ENCODE measurements at regions not wholly inside any gene's neighbourhood (a gene's known extent, or its start where the extent isn't known, plus 50 kb on each side); places are given as distances from the start of the nearest gene placed in this dataset.

DNA sequence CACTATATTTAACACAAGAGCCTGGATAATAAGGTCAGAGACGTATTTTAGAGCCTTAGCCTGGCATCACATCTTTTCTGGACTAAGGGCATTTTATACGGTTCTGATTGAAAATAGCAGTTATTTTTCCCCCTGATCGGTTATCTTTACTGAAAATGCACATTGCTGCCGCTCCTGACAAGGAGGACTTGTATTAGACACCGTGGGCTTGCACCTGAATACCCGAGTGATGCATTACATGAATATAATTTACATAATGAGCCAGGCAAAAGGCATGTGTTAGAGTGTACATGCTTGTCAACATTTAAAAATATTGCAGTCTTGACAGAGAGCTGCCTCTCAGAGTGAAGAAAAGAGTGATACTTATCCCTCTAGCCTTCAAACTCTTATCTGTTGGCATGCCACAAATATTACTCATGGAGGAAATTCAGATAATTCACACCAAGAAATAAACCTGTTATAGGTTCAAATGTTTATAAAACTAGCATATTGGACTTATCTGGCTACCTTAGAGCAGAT, 470.5 kb upstream of the ETAA1 start:
- TF ChIP-seq ZNF792 (tag by site-specific recombination; IDR thresholded peaks at IDR 0.05) (no peak), ZNF600 (tag by site-specific recombination; IDR thresholded peaks at IDR 0.05) (no peak), ZNF146 (tag by site-specific recombination; IDR thresholded peaks at IDR 0.05) (no peak), MYNN (tag by site-specific recombination; IDR thresholded peaks at IDR 0.05; ENCODE audit: borderline replicate concordance) (no peak), ZBTB20 (tag by site-specific recombination; IDR thresholded peaks at IDR 0.05) (no peak), ZNF37A (tag by site-specific recombination; IDR thresholded peaks at IDR 0.05) (no peak), ZNF433 (tag by site-specific recombination; IDR thresholded peaks at IDR 0.05; ENCODE audit: low read depth) (no peak), ZNF214 (tag by site-specific recombination; IDR thresholded peaks at IDR 0.05; ENCODE audit: borderline replicate concordance) (no peak), ZNF571 (tag by site-specific recombination; IDR thresholded peaks at IDR 0.05) (no peak), ZNF16 (tag by site-specific recombination; IDR thresholded peaks at IDR 0.05; ENCODE audit: low read depth) (no peak)
- TF ChIP-seq, protein P1, sequence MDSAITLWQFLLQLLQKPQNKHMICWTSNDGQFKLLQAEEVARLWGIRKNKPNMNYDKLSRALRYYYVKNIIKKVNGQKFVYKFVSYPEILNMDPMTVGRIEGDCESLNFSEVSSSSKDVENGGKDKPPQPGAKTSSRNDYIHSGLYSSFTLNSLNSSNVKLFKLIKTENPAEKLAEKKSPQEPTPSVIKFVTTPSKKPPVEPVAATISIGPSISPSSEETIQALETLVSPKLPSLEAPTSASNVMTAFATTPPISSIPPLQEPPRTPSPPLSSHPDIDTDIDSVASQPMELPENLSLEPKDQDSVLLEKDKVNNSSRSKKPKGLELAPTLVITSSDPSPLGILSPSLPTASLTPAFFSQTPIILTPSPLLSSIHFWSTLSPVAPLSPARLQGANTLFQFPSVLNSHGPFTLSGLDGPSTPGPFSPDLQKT (IDR thresholded peaks at IDR 0.05; ENCODE audit: borderline replicate concordance, low read depth, low read length), result no peak
- TF ChIP-seq, protein P2, sequence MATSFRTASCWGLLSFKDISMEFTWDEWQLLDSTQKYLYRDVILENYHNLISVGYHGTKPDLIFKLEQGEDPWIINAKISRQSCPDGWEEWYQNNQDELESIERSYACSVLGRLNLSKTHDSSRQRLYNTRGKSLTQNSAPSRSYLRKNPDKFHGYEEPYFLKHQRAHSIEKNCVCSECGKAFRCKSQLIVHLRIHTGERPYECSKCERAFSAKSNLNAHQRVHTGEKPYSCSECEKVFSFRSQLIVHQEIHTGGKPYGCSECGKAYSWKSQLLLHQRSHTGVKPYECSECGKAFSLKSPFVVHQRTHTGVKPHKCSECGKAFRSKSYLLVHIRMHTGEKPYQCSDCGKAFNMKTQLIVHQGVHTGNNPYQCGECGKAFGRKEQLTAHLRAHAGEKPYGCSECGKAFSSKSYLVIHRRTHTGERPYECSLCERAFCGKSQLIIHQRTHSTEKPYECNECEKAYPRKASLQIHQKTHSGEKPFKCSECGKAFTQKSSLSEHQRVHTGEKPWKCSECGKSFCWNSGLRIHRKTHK (tag by site-specific recombination; IDR thresholded peaks at IDR 0.05), result no peak
- peaks cover 4% of the 10 kb centered on the region for H3K4me1 ChIP-seq (ENCODE audit: control insufficient read depth, insufficient read depth, low read length)
- no peak overlapping the region for H3K27ac ChIP-seq (ENCODE audit: extremely low read depth, low read depth, low read length)
- no peak overlapping the region for H3K4me3 ChIP-seq (ENCODE audit: low read depth, low read length)
- POLR2A ChIA-PET, result no interaction called here
- no peaks in the 10 kb centered on the region for H3K36me3 ChIP-seq (ENCODE audit: control insufficient read depth in 2 of 2, insufficient read depth in 1 of 2, low read length in 2 of 2)
- H3K9me3 ChIP-seq (ENCODE audit: control insufficient read depth, insufficient read depth, low read depth, low read length), result no peaks in the 10 kb centered on the region
- CTCF ChIA-PET, result no interaction called here

DNA sequence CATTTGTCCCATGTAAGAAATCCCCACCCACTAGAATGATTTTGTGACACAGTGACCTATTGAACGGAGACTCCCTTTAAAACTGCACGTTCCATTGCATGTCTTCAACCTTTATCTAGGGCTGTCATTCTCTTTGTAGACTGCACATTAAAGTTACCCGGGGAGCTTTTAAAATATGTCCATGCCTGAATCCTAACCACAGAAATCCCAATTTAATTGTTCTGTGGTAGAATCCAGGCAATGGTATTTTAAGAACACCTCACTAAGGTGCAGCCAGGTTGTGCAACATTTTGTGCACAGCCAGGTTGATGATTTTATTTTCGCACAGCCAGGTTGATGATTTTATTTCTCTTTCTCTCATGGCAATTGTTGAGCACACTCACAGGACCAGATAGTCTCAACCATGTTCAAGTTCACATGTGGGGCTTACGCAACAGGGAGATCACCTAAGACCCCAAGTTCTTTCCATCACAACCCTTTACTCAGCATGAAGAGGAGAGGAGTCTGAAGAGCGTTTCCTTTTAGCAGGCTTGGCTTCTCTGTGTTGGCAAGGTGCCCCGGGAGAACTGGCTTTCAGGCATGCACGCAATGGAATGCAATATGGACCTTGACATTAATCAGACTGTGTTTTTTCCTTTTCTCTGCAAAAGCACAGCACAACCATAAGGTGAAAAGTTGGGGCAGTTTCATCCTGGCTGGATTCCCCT, 467.3 kb upstream of the ETAA1 start:
- H3K4me3 ChIP-seq (ENCODE audit: low read depth, low read length), result no peak overlapping the region
- ChIA-PET POLR2A (no interaction called here), CTCF (no interaction called here)
- H3K9me3 ChIP-seq (ENCODE audit: control insufficient read depth, insufficient read depth, low read depth, low read length), result no peaks in the 10 kb centered on the region
- H3K27ac ChIP-seq (ENCODE audit: extremely low read depth, low read depth, low read length), result no peak overlapping the region
- no peaks in the 10 kb centered on the region for H3K36me3 ChIP-seq (ENCODE audit: control insufficient read depth in 2 of 2, insufficient read depth in 1 of 2, low read length in 2 of 2)
- no peak for TF ChIP-seq ZNF350 (tag by site-specific recombination; IDR thresholded peaks at IDR 0.05)
- TF ChIP-seq ZNF654 (tag by site-specific recombination; IDR thresholded peaks at IDR 0.05; ENCODE audit: low read depth), result no peak
- TF ChIP-seq, protein P2 (tag by site-specific recombination; IDR thresholded peaks at IDR 0.05), result no peak
- TF ChIP-seq KLF16 (tag by site-specific recombination; IDR thresholded peaks at IDR 0.05), result 0 out of 2 replicates have a peak, but pooled peaks have one; percentile 37
- no peak for TF ChIP-seq YY2 (tag by site-specific recombination; IDR thresholded peaks at IDR 0.05)
- TF ChIP-seq ZNF23 (tag by site-specific recombination; IDR thresholded peaks at IDR 0.05; ENCODE audit: borderline replicate concordance), result no peak
- no peak for TF ChIP-seq SCRT2 (tag by site-specific recombination; IDR thresholded peaks at IDR 0.05)
- TF ChIP-seq ZNF621 (tag by site-specific recombination; IDR thresholded peaks at IDR 0.05), result no peak
- peaks cover 4% of the 10 kb centered on the region for H3K4me1 ChIP-seq (ENCODE audit: control insufficient read depth, insufficient read depth, low read length)
